Skeletal muscle tissue (tissue), 3 donors: ENCODE measurements at regions not wholly inside any gene's neighbourhood (a gene's known extent, or its start where the extent isn't known, plus 50 kb on each side); places are given as distances from the start of the nearest gene placed in this dataset.

Experiments used
- H3K27ac ChIP-seq: one replicate; pipeline ENCODE4 v1.7.0; 2013; ENCODE audit warnings: mild to moderate bottlenecking, low read depth, low read length, inconsistent platforms
- H3K27me3 ChIP-seq, 3 donors: one replicate each; pipeline ENCODE4 v1.7.0; 2013; ENCODE audit warnings: low read length in 3 of 3; ENCODE audit not compliant: control insufficient read depth in 3 of 3, insufficient read depth in 3 of 3
- H3K36me3 ChIP-seq, 3 donors: one replicate each; pipeline ENCODE4 v1.7.0; 2013; ENCODE audit warnings: low read length in 3 of 3; ENCODE audit not compliant: control insufficient read depth in 3 of 3, insufficient read depth in 3 of 3
- H3K4me1 ChIP-seq, 3 donors: one replicate each; pipeline ENCODE4 v1.7.0; 2013; ENCODE audit warnings: low read length in 3 of 3, mild to moderate bottlenecking in 3 of 3; ENCODE audit not compliant: control insufficient read depth in 3 of 3, insufficient read depth in 3 of 3
- H3K4me3 ChIP-seq, 3 donors: one replicate each; pipeline ENCODE4 v1.7.0; 2013; ENCODE audit warnings: low read length in 3 of 3
- H3K9ac ChIP-seq, 3 donors: one replicate each; pipeline ENCODE4 v1.7.0; 2013; ENCODE audit warnings: low read length in 3 of 3, mild to moderate bottlenecking in 3 of 3, moderate library complexity in 2 of 3, low read depth in 1 of 3
- H3K9me3 ChIP-seq, 3 donors: one replicate each; pipeline ENCODE4 v1.7.0; 2013; ENCODE audit warnings: low read length in 3 of 3; ENCODE audit not compliant: control insufficient read depth in 3 of 3
- donor health status: Osteomylitis.

GRCh38 chr3:20668411-20668810, 482.4 kb upstream of the SGO1 start:
- Histone ChIP-seq H3K9me3 (no peaks in the 10 kb centered on the region), H3K36me3 (no peaks in the 10 kb centered on the region), H3K4me3 (no peak overlapping the region), H3K27ac (no peak overlapping the region), H3K27me3 (no peaks in the 10 kb centered on the region), H3K4me1 (peaks cover 9 to 12% (median 10%) of the 10 kb centered on the region in 3 donors), H3K9ac (no peak overlapping the region)

- no peak overlapping the region for H3K27ac ChIP-seq
- no peak overlapping the region for H3K9ac ChIP-seq
- peaks cover 9 to 12% (median 10%) of the 10 kb centered on the region in 3 donors for H3K4me1 ChIP-seq
- H3K36me3 ChIP-seq, result no peaks in the 10 kb centered on the region
- H3K27me3 ChIP-seq, result no peaks in the 10 kb centered on the region
- no peaks in the 10 kb centered on the region for H3K9me3 ChIP-seq
- no peak overlapping the region for H3K4me3 ChIP-seq
Measured at GRCh38 chr3:20666091-20666490, 480.1 kb upstream of the SGO1 start.

GRCh38 chr3:20658491-20658890, 472.5 kb upstream of the SGO1 start:
- Histone ChIP-seq H3K9me3 (no peaks in the 10 kb centered on the region), H3K27ac (no peak overlapping the region), H3K36me3 (no peaks in the 10 kb centered on the region), H3K27me3 (no peaks in the 10 kb centered on the region), H3K4me1 (no peaks in the 10 kb centered on the region), H3K4me3 (no peak overlapping the region), H3K9ac (no peak overlapping the region)

DNA sequence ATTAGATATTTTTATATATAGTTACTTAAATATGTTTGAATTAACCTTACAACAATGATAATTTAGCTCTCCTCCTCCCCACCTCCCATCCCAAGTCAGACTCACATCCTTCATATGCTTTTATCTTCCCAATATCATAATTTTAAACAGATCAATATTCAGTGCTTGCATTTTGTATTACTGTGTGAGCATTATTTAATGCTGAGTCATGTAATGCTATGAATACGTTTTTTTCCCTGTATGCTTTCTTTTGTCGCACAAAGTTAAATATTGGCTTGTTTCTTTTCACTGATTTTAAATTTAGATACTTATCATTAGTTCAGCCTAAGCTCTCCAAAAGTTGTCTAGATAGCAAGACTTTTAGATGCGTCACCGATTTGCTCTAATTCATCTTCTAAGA, 471.6 kb upstream of the SGO1 start:
- Histone ChIP-seq H3K9ac (no peak overlapping the region), H3K4me3 (no peak overlapping the region), H3K27me3 (no peaks in the 10 kb centered on the region), H3K4me1 (no peaks in the 10 kb centered on the region), H3K27ac (no peak overlapping the region), H3K9me3 (no peaks in the 10 kb centered on the region), H3K36me3 (no peaks in the 10 kb centered on the region)

- no peaks in the 10 kb centered on the region for H3K4me1 ChIP-seq
- no peak overlapping the region for H3K9ac ChIP-seq
Measured at GRCh38 chr3:20652231-20652986, 466.4 kb upstream of the SGO1 start.

DNA sequence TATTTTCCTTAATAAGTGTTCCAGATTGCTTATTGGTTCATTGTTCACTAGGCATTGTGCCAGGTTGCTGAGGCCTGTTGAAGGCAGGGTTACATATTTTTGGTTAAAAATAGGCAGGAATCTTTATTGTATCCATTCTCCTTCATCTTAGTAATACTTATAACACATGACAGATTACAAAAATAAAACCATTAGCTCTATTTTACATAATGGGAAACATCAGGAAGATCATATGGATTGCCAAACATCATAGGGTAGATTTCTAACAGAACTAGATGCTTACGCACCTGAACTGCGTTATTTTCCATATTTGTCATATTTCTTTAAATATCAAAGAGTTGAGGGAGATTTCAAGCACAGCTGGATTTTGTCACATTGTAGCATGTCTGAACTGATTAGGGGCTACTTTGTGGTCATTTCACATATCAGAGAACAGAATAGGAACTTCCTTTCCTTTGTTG, 462.9 kb upstream of the SGO1 start:
- Histone ChIP-seq H3K36me3 (no peaks in the 10 kb centered on the region), H3K9me3 (peaks cover 0 to 2% (median 0%) of the 10 kb centered on the region in 3 donors), H3K4me1 (peaks cover 2 to 4% (median 3%) of the 10 kb centered on the region in 3 donors), H3K9ac (no peak overlapping the region), H3K27ac (no peak overlapping the region), H3K4me3 (no peak overlapping the region), H3K27me3 (no peaks in the 10 kb centered on the region)

More at GRCh38 chr3:20652231-20652986, 466.4 kb upstream of the SGO1 start:
- Histone ChIP-seq H3K9me3 (peaks cover 0 to 2% (median 0%) of the 10 kb centered on the region in 3 donors), H3K27me3 (no peaks in the 10 kb centered on the region), H3K4me3 (no peak overlapping the region), H3K36me3 (no peaks in the 10 kb centered on the region), H3K27ac (no peak overlapping the region)

- H3K9ac ChIP-seq, result no peak overlapping the region
- no peak overlapping the region for H3K27ac ChIP-seq
- no peaks in the 10 kb centered on the region for H3K36me3 ChIP-seq
- peaks cover 0 to 2% (median 0%) of the 10 kb centered on the region in 3 donors for H3K9me3 ChIP-seq
- H3K4me3 ChIP-seq, result no peak overlapping the region
- peaks cover 2 to 4% (median 3%) of the 10 kb centered on the region in 3 donors for H3K4me1 ChIP-seq
- no peaks in the 10 kb centered on the region for H3K27me3 ChIP-seq
Measured at GRCh38 chr3:20648294-20648693, 462.3 kb upstream of the SGO1 start.

- Histone ChIP-seq H3K9ac (no peak overlapping the region), H3K27ac (no peak overlapping the region), H3K36me3 (no peaks in the 10 kb centered on the region), H3K9me3 (peaks cover 0 to 2% (median 0%) of the 10 kb centered on the region in 3 donors), H3K4me3 (no peak overlapping the region), H3K4me1 (peaks cover 2 to 4% (median 3%) of the 10 kb centered on the region in 3 donors), H3K27me3 (no peaks in the 10 kb centered on the region)
Measured at GRCh38 chr3:20646425-20646824, 460.4 kb upstream of the SGO1 start.

GRCh38 chr3:20645340-20645739, 459.3 kb upstream of the SGO1 start:
- Histone ChIP-seq H3K4me1 (peaks cover 2 to 4% (median 3%) of the 10 kb centered on the region in 3 donors), H3K9ac (no peak overlapping the region), H3K9me3 (peaks cover 0 to 1% (median 0%) of the 10 kb centered on the region in 3 donors), H3K4me3 (no peak overlapping the region), H3K27ac (no peak overlapping the region), H3K27me3 (no peaks in the 10 kb centered on the region), H3K36me3 (no peaks in the 10 kb centered on the region)

GRCh38 chr3:20637729-20638128, 451.7 kb upstream of the SGO1 start:
- no peaks in the 10 kb centered on the region for H3K9me3 ChIP-seq
- no peak overlapping the region for H3K4me3 ChIP-seq
- no peak overlapping the region for H3K9ac ChIP-seq
- H3K27me3 ChIP-seq, result no peaks in the 10 kb centered on the region
- no peaks in the 10 kb centered on the region for H3K4me1 ChIP-seq
- no peaks in the 10 kb centered on the region for H3K36me3 ChIP-seq
- no peak overlapping the region for H3K27ac ChIP-seq
